A549 (cell line): ENCODE measurements at regions not wholly inside any gene's neighbourhood (a gene's known extent, or its start where the extent isn't known, plus 50 kb on each side); places are given as distances from the start of the nearest gene placed in this dataset.

ENCODE experiments used
- ATAC-seq, 2 experiments: fragments of 200-7000 bp in 1 of 2; fragments of >200 bp in 1 of 2; cut with Nextera tagmentation in 1 of 2; cut with Tn5 transposase in 1 of 2; 3 replicates each; pipeline versions ENCODE4 v1.8.0 to v1.9.1; 2018 to 2020; ENCODE audit warnings: mild to moderate bottlenecking in 1 of 2, moderate library complexity in 1 of 2
- CTCF ChIA-PET: fragments of 300-600 bp; sonication (Branson Sonifier 250); formaldehyde crosslinking; extraction: SDS; loops from one replicate; lab custom pipeline; 2021; ENCODE audit warnings: antibody characterized with exemption, inconsistent platforms; lab: Yijun Ruan, JAX
- POLR2A ChIA-PET: fragments of 350-600 bp; formaldehyde crosslinking; extraction: SDS; loops from one replicate; lab custom pipeline; 2021; ENCODE audit warnings: antibody characterized with exemption, inconsistent platforms; lab: Yijun Ruan, JAX
- DNase-seq, 2 experiments: peaks; one replicate each; pipeline versions ENCODE4 v3.0.0 to v3.0.0-alpha.2; 2011 to 2016; ENCODE audit warnings: low read depth in 1 of 2, low spot score in 1 of 2
- FAIRE-seq: peaks from 2 replicates; lab custom pipeline; 2011; peaks lifted over from hg19 to GRCh38; lab: Jason Lieb, UNC
- H3K27ac ChIP-seq, 2 experiments: fragments of >200 bp; sonication (Bioruptor Twin); formaldehyde crosslinking; 3 replicates each; pipeline ENCODE4 v1.5.1; 2016 to 2017
- H3K4me1 ChIP-seq: fragments of >200 bp; sonication (Bioruptor Twin); formaldehyde crosslinking; 3 replicates; pipeline ENCODE4 v1.6.1; 2016
- H3K4me2 ChIP-seq: fragments of >200 bp; sonication (Bioruptor Twin); formaldehyde crosslinking; 3 replicates; pipeline ENCODE4 v1.6.1; 2016
- H3K4me3 ChIP-seq: fragments of >200 bp; sonication (Bioruptor Twin); formaldehyde crosslinking; 3 replicates; pipeline ENCODE4 v1.5.1; 2016
- H3K9me3 ChIP-seq: fragments of >200 bp; sonication (Bioruptor Twin); formaldehyde crosslinking; 3 replicates; pipeline ENCODE4 v1.6.1; 2016
- BHLHE40 ChIP-seq: IDR thresholded peaks from 2 replicates; pipeline ENCODE4 v1.6.1; 2012; ENCODE audit warnings: low read depth, low read length, inconsistent platforms
- CTCF ChIP-seq: fragments of >200 bp; sonication (Bioruptor Twin); formaldehyde crosslinking; IDR thresholded peaks from 3 replicates; pipeline ENCODE4 v1.5.1; 2016
- EHF ChIP-seq: fragments of 250-450 bp; sonication (Bioruptor Pico); IDR thresholded peaks from 2 replicates; pipeline ENCODE4 v1.5.0; 2020; ENCODE audit warnings: mild to moderate bottlenecking
- EHMT2 ChIP-seq: fragments of 200-600 bp; sonication (generic); IDR thresholded peaks from 2 replicates; pipeline ENCODE4 v1.6.1; 2016; ENCODE audit warnings: antibody characterized with exemption, low read depth, mild to moderate bottlenecking, moderate library complexity
- EP300 ChIP-seq, 2 experiments: fragments of >200 bp; sonication (Bioruptor Twin); formaldehyde crosslinking; IDR thresholded peaks; 2 replicates in 1 of 2; 3 replicates in 1 of 2; pipeline ENCODE4 v1.6.1; 2016 to 2017
- ESRRA ChIP-seq: fragments of 150-350 bp; IDR thresholded peaks from 2 replicates; pipeline ENCODE4 v1.6.1; 2014; ENCODE audit warnings: mild to moderate bottlenecking, low read length, borderline replicate concordance
- FOSL2 ChIP-seq, 2 experiments: fragments of 450-650 bp in 1 of 2; fragments of >200 bp in 1 of 2; sonication (Bioruptor Twin) in 1 of 2; formaldehyde crosslinking; IDR thresholded peaks; 2 replicates each; pipeline versions ENCODE4 v1.5.0 to v1.6.1; 2016 to 2020; ENCODE audit warnings: mild to moderate bottlenecking in 1 of 2, moderate library complexity in 1 of 2
- FOXS1 ChIP-seq: fragments of 250-450 bp; sonication (Bioruptor Pico); IDR thresholded peaks from 2 replicates; pipeline ENCODE4 v1.5.0; 2020; ENCODE audit warnings: mild to moderate bottlenecking, moderate library complexity
- HOXB13 ChIP-seq: fragments of 250-450 bp; sonication (Bioruptor Pico); IDR thresholded peaks from 2 replicates; pipeline ENCODE4 v1.5.0; 2020; ENCODE audit warnings: low read depth, mild to moderate bottlenecking, moderate library complexity
- HOXB5 ChIP-seq: fragments of 250-450 bp; sonication (Bioruptor Pico); IDR thresholded peaks from 2 replicates; pipeline ENCODE4 v1.5.0; 2020; ENCODE audit warnings: mild to moderate bottlenecking, moderate library complexity
- JUNB ChIP-seq: fragments of >200 bp; sonication (Bioruptor Twin); formaldehyde crosslinking; IDR thresholded peaks from 2 replicates; pipeline ENCODE4 v1.6.1; 2016
- KDM1A ChIP-seq: fragments of 200-600 bp; sonication (generic); IDR thresholded peaks from 2 replicates; pipeline ENCODE4 v1.6.1; 2016; ENCODE audit warnings: low read depth, mild to moderate bottlenecking
- KDM5A ChIP-seq: fragments of 200-600 bp; sonication (generic); IDR thresholded peaks from 2 replicates; pipeline ENCODE4 v1.6.1; 2016; ENCODE audit warnings: antibody characterized with exemption, mild to moderate bottlenecking
- MAFK ChIP-seq: fragments of 450-650 bp; IDR thresholded peaks from 2 replicates; pipeline ENCODE4 v1.6.1; 2014; ENCODE audit not compliant: partially characterized antibody
- MAZ ChIP-seq: fragments of 150-350 bp; IDR thresholded peaks from 2 replicates; pipeline ENCODE4 v1.6.1; 2014; ENCODE audit warnings: antibody characterized with exemption, low read depth, low read length, borderline replicate concordance
- NPAS2 ChIP-seq: fragments of 250-450 bp; sonication (Bioruptor Pico); IDR thresholded peaks from 2 replicates; pipeline ENCODE4 v1.8.0; 2022; ENCODE audit warnings: mild to moderate bottlenecking, moderate library complexity, borderline replicate concordance
- POLR2A ChIP-seq: IDR thresholded peaks from 2 replicates; pipeline ENCODE4 v1.6.1; 2012; ENCODE audit warnings: mild to moderate bottlenecking, low read length
- RAD21 ChIP-seq, 2 experiments: fragments of >200 bp in 1 of 2; sonication (Bioruptor Twin) in 1 of 2; formaldehyde crosslinking in 1 of 2; IDR thresholded peaks in 1 of 2; conservative IDR thresholded peaks in 1 of 2; 2 replicates in 1 of 2; 3 replicates in 1 of 2; pipeline ENCODE4 v1.6.1; 2012 to 2018; ENCODE audit warnings: inconsistent platforms in 1 of 2
- RFX5 ChIP-seq: fragments of 450-650 bp; IDR thresholded peaks from 2 replicates; pipeline ENCODE4 v1.7.1; 2014; ENCODE audit warnings: antibody characterized with exemption, mild to moderate bottlenecking, moderate library complexity
- RNF2 ChIP-seq: fragments of 200-600 bp; sonication (generic); IDR thresholded peaks from 2 replicates; pipeline ENCODE4 v1.6.1; 2016; ENCODE audit warnings: low read depth, mild to moderate bottlenecking, antibody characterized with exemption, moderate library complexity, borderline replicate concordance
- SMC3 ChIP-seq: fragments of >200 bp; sonication (Bioruptor Twin); formaldehyde crosslinking; IDR thresholded peaks from 3 replicates; pipeline ENCODE4 v1.6.1; 2018; ENCODE audit warnings: inconsistent platforms
- ZSCAN20 ChIP-seq: fragments of 250-450 bp; sonication (Bioruptor Pico); IDR thresholded peaks from 2 replicates; pipeline ENCODE4 v1.8.0; 2022; ENCODE audit warnings: mild to moderate bottlenecking, moderate library complexity
- WGBS: methylation state at CpG from one replicate; pipeline ENCODE4 v1.1.6; 2017; ENCODE audit errors: missing lambda C conversion rate; 5-methylcytosine and 5-hydroxymethylcytosine counted together
- TF ChIP-seq, protein P1 (sequence below): IDR thresholded peaks from 2 replicates; pipeline ENCODE4 v1.6.1; 2012; ENCODE audit warnings: low read depth, borderline replicate concordance
- TF ChIP-seq, protein P2 (sequence below): fragments of >200 bp; sonication (Bioruptor Twin); formaldehyde crosslinking; IDR thresholded peaks from 3 replicates; pipeline ENCODE4 v1.6.1; 2016

GRCh38 chr6:8628736-8629135 lies 193.4 kb upstream of the SLC35B3 start:
- ChIA-PET CTCF (no interaction called here), POLR2A (no interaction called here)
- Histone ChIP-seq H3K9me3 (no peaks in the 10 kb centered on the region), H3K4me3 (no peak overlapping the region), H3K4me1 (no peaks in the 10 kb centered on the region), H3K27ac (no peak overlapping the region), H3K4me2 (no peak overlapping the region)
- ATAC-seq: no peak
- no peak for FAIRE-seq
- no peak for DNase-seq
- 6% methylated on average over 1 of the region's 1 CpG for WGBS
- TF ChIP-seq JUNB: no peak
- no peak for TF ChIP-seq EHMT2
- no peak for TF ChIP-seq MAFK
- TF ChIP-seq ZSCAN20 (CRISPR knock-in tag): no peak
- no peak for TF ChIP-seq RFX5
- no peak for TF ChIP-seq ESRRA
- TF ChIP-seq HOXB13 (CRISPR knock-in tag): no peak
- TF ChIP-seq RAD21 (conservative IDR thresholded peaks at IDR 0.05 in 1 of 2, IDR thresholded peaks at IDR 0.05 in 1 of 2): no peak
- TF ChIP-seq KDM1A: no peak
- no peak for TF ChIP-seq KDM5A
- no peak for TF ChIP-seq FOXS1 (CRISPR knock-in tag)

DNA sequence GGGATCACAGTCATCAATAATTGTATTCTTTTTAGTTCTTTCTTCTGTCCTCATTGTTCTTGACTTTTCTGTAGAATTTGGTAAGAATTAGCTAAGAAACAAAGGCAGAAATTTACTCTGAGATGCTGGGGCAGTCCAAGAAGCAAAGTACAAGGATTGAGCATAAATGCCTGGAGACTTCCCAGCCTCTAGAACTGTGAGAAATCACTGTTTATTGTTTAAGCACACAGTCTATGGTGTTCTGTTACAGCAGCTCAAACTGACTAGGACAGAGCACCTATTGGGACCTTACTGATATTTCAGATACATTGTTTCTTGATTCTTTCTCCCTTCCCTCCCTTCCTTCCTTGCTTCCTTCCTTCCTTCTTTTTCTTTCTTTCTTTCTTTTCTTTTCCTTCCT lies 192.7 kb upstream of the SLC35B3 start:
- no peaks in the 10 kb centered on the region for H3K9me3 ChIP-seq
- H3K4me3 ChIP-seq: no peak overlapping the region
- ATAC-seq: no peak
- H3K4me2 ChIP-seq: no peak overlapping the region
- no peak for FAIRE-seq
- POLR2A ChIA-PET: no interaction called here
- DNase-seq: no peak
- H3K27ac ChIP-seq: no peak overlapping the region
- TF ChIP-seq RNF2 (no peak), POLR2A (no peak), MAZ (no peak), HOXB13 (CRISPR knock-in tag) (no peak), FOSL2 (IDR thresholded peaks at IDR 0.05) (no peak), FOSL2 (CRISPR knock-in tag; IDR thresholded peaks at IDR 0.05) (no peak), BHLHE40 (no peak), CTCF (no peak), EP300 (IDR thresholded peaks at IDR 0.05) (no peak), EHF (CRISPR knock-in tag) (no peak), JUNB (no peak), HOXB5 (CRISPR knock-in tag) (no peak), NPAS2 (no peak), SMC3 (no peak)
- TF ChIP-seq, protein P1, sequence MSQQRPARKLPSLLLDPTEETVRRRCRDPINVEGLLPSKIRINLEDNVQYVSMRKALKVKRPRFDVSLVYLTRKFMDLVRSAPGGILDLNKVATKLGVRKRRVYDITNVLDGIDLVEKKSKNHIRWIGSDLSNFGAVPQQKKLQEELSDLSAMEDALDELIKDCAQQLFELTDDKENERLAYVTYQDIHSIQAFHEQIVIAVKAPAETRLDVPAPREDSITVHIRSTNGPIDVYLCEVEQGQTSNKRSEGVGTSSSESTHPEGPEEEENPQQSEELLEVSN: no peak
- TF ChIP-seq, protein P2, sequence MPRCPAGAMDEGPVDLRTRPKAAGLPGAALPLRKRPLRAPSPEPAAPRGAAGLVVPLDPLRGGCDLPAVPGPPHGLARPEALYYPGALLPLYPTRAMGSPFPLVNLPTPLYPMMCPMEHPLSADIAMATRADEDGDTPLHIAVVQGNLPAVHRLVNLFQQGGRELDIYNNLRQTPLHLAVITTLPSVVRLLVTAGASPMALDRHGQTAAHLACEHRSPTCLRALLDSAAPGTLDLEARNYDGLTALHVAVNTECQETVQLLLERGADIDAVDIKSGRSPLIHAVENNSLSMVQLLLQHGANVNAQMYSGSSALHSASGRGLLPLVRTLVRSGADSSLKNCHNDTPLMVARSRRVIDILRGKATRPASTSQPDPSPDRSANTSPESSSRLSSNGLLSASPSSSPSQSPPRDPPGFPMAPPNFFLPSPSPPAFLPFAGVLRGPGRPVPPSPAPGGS: no peak
- no peaks in the 10 kb centered on the region for H3K4me1 ChIP-seq
- CTCF ChIA-PET: no interaction called here
